IMR-90 (cell line): ENCODE measurements at regions not wholly inside any gene's neighbourhood (a gene's known extent, or its start where the extent isn't known, plus 50 kb on each side); places are given as distances from the start of the nearest gene placed in this dataset.

Experiments used
- ATAC-seq: fragments of 200-7000 bp; cut with Tn5 transposase; 2 replicates; pipeline ENCODE4 v1.9.1; 2020; ENCODE audit warnings: low read depth, mild to moderate bottlenecking, moderate library complexity
- BruUV-seq: library from RNA; stranded (reverse); fragments of 400-500 nt; replicated peaks from 2 replicates; lab custom pipeline; 2021; lab: Mats Ljungman, UMichigan
- CTCF ChIA-PET: fragments of 300-600 bp; formaldehyde crosslinking; extraction: SDS; loops from one replicate; lab custom pipeline; 2021; ENCODE audit warnings: antibody characterized with exemption; lab: Yijun Ruan, JAX
- POLR2A ChIA-PET: fragments of 300-600 bp; sonication (Branson Sonifier 250); formaldehyde crosslinking; loops from one replicate; lab custom pipeline; 2022; ENCODE audit warnings: antibody characterized with exemption; ENCODE audit not compliant: unreplicated experiment; lab: Charles Lee
- DNase-seq: peaks from one replicate; pipeline ENCODE4 v3.0.0; 2013
- H2AFZ ChIP-seq: replicated peaks from 2 replicates; pipeline ENCODE3; 2013; ENCODE audit warnings: low read length, mild to moderate bottlenecking; ENCODE audit not compliant: poor library complexity
- H2AK5ac ChIP-seq: 2 replicates; pipeline ENCODE4 v1.6.1; 2013; ENCODE audit warnings: low read depth, low read length, inconsistent platforms
- H2AK9ac ChIP-seq: replicated peaks from 2 replicates; pipeline ENCODE3; 2013; ENCODE audit warnings: mild to moderate bottlenecking, low read depth, low read length, moderate library complexity; ENCODE audit not compliant: poor library complexity
- H2BK120ac ChIP-seq: 2 replicates; pipeline ENCODE4 v1.6.1; 2013; ENCODE audit warnings: low read depth, low read length, inconsistent platforms
- H2BK15ac ChIP-seq: 3 replicates; pipeline ENCODE4 v1.6.1; 2013; ENCODE audit warnings: low read depth, low read length, inconsistent platforms
- H2BK20ac ChIP-seq: 2 replicates; pipeline ENCODE4 v1.6.1; 2013; ENCODE audit warnings: low read depth, mild to moderate bottlenecking, inconsistent platforms, low read length, moderate library complexity
- H2BK5ac ChIP-seq: 2 replicates; pipeline ENCODE4 v1.6.1; 2013; ENCODE audit warnings: mild to moderate bottlenecking, low read depth, low read length, inconsistent platforms; ENCODE audit not compliant: poor library complexity, severe bottlenecking
- H3K14ac ChIP-seq: replicated peaks from 2 replicates; pipeline ENCODE4 v1.6.1; 2013; ENCODE audit warnings: low read depth, low read length, inconsistent platforms
- H3K18ac ChIP-seq: 2 replicates; pipeline ENCODE4 v1.6.1; 2013; ENCODE audit warnings: low read depth, low read length, control low read depth
- H3K23ac ChIP-seq: 2 replicates; pipeline ENCODE4 v1.6.1; 2013; ENCODE audit warnings: low read depth, low read length, inconsistent platforms
- H3K27ac ChIP-seq: 2 replicates; pipeline ENCODE4 v1.5.1; 2013; ENCODE audit warnings: mild to moderate bottlenecking, control low read depth, low read length; ENCODE audit not compliant: insufficient read depth
- H3K27me3 ChIP-seq: 2 replicates; pipeline ENCODE4 v1.6.1; 2013; ENCODE audit warnings: low read length; ENCODE audit not compliant: control insufficient read depth, insufficient read depth
- H3K36me3 ChIP-seq: 2 replicates; pipeline ENCODE4 v1.6.1; 2013; ENCODE audit warnings: low read length, mixed read lengths; ENCODE audit not compliant: control insufficient read depth, insufficient read depth
- H3K4ac ChIP-seq: 2 replicates; pipeline ENCODE4 v1.6.1; 2013; ENCODE audit warnings: low read depth, low read length, inconsistent platforms
- H3K4me1 ChIP-seq: 2 replicates; pipeline ENCODE4 v1.6.1; 2013; ENCODE audit warnings: low read length, mixed read lengths; ENCODE audit not compliant: control insufficient read depth, insufficient read depth
- H3K4me2 ChIP-seq: 2 replicates; pipeline ENCODE4 v1.6.1; 2013; ENCODE audit warnings: low read depth, mild to moderate bottlenecking, control low read depth, low read length, moderate library complexity
- H3K4me3 ChIP-seq: 2 replicates; pipeline ENCODE4 v1.5.1; 2013; ENCODE audit warnings: low read depth, mild to moderate bottlenecking, control low read depth, low read length, moderate library complexity; ENCODE audit not compliant: insufficient read depth
- H3K56ac ChIP-seq: 2 replicates; pipeline ENCODE4 v1.6.1; 2013; ENCODE audit warnings: low read length, inconsistent platforms; ENCODE audit not compliant: insufficient read depth; ENCODE audit errors: extremely low read depth
- H3K79me1 ChIP-seq, 2 experiments: 2 replicates each; pipeline ENCODE4 v1.6.1; 2013; ENCODE audit warnings: low read length in 2 of 2, inconsistent platforms in 1 of 2, low read depth in 1 of 2
- H3K9ac ChIP-seq: 2 replicates; pipeline ENCODE4 v1.6.1; 2013; ENCODE audit warnings: low read depth, low read length, control low read depth
- H3K9me1 ChIP-seq: 2 replicates; pipeline ENCODE4 v1.6.1; 2013; ENCODE audit warnings: low read length, inconsistent platforms; ENCODE audit not compliant: insufficient read depth
- H3K9me3 ChIP-seq: 2 replicates; pipeline ENCODE4 v1.6.1; 2013; ENCODE audit warnings: low read length; ENCODE audit not compliant: control insufficient read depth, insufficient read depth
- H4K20me1 ChIP-seq: 2 replicates; pipeline ENCODE4 v1.6.1; 2013; ENCODE audit warnings: low read length, inconsistent platforms; ENCODE audit not compliant: insufficient read depth
- H4K5ac ChIP-seq: 2 replicates; pipeline ENCODE4 v1.6.1; 2013; ENCODE audit warnings: mild to moderate bottlenecking, low read depth, low read length, control low read depth
- H4K8ac ChIP-seq, 2 experiments: 2 replicates each; pipeline ENCODE4 v1.6.1; 2013; ENCODE audit warnings: low read depth in 2 of 2, low read length in 2 of 2, control low read depth in 1 of 2, inconsistent platforms in 1 of 2
- H4K91ac ChIP-seq: 2 replicates; pipeline ENCODE4 v1.6.1; 2013; ENCODE audit warnings: low read depth, low read length, inconsistent platforms; ENCODE audit not compliant: insufficient read depth
- BHLHE40 ChIP-seq: fragments of 150-350 bp; IDR thresholded peaks from 2 replicates; pipeline ENCODE4 v1.6.1; 2016; ENCODE audit warnings: mild to moderate bottlenecking, low read depth, low read length
- CEBPB ChIP-seq: IDR thresholded peaks from 2 replicates; pipeline ENCODE4 v1.6.1; 2012; ENCODE audit warnings: low read depth, low read length, improper control_type of control experiment
- CHD1 ChIP-seq: IDR thresholded peaks from 2 replicates; pipeline ENCODE4 v1.6.1; 2012; ENCODE audit warnings: low read depth, low read length, improper control_type of control experiment
- CTCF ChIP-seq: conservative IDR thresholded peaks from 2 replicates; pipeline ENCODE4 v1.5.1; 2012; ENCODE audit warnings: mild to moderate bottlenecking, low read depth, low read length, improper control_type of control experiment
- ELK1 ChIP-seq: fragments of 150-350 bp; IDR thresholded peaks from 2 replicates; pipeline ENCODE4 v1.6.1; 2016; ENCODE audit warnings: low read depth, mild to moderate bottlenecking, low read length, moderate library complexity, borderline replicate concordance
- FOS ChIP-seq: fragments of 150-350 bp; IDR thresholded peaks from 2 replicates; pipeline ENCODE4 v1.6.1; 2016; ENCODE audit warnings: low read depth, low read length
- MAFK ChIP-seq: IDR thresholded peaks from 2 replicates; pipeline ENCODE4 v1.6.1; 2012; ENCODE audit warnings: low read depth, low read length, improper control_type of control experiment
- MAZ ChIP-seq: IDR thresholded peaks from 2 replicates; pipeline ENCODE4 v1.6.1; 2012; ENCODE audit warnings: low read depth, mild to moderate bottlenecking, low read length, improper control_type of control experiment, moderate library complexity, borderline replicate concordance
- MXI1 ChIP-seq: IDR thresholded peaks from 2 replicates; pipeline ENCODE4 v1.6.1; 2012; ENCODE audit warnings: low read depth, mild to moderate bottlenecking, low read length, moderate library complexity, borderline replicate concordance
- NFE2L2 ChIP-seq: fragments of 150-350 bp; IDR thresholded peaks from 2 replicates; pipeline ENCODE4 v1.6.1; 2016; ENCODE audit warnings: low read depth, mild to moderate bottlenecking, low read length
- POLR2A ChIP-seq: IDR thresholded peaks from 2 replicates; pipeline ENCODE4 v1.6.1; 2012; ENCODE audit warnings: mild to moderate bottlenecking, low read depth, low read length
- RAD21 ChIP-seq: IDR thresholded peaks from 2 replicates; pipeline ENCODE4 v1.6.1; 2012; ENCODE audit warnings: low read length, improper control_type of control experiment
- RCOR1 ChIP-seq: IDR thresholded peaks from 2 replicates; pipeline ENCODE4 v1.6.1; 2012; ENCODE audit warnings: mild to moderate bottlenecking, low read length, improper control_type of control experiment; ENCODE audit not compliant: insufficient replicate concordance
- RFX5 ChIP-seq: IDR thresholded peaks from 2 replicates; pipeline ENCODE4 v1.8.0; 2012; ENCODE audit warnings: low read depth, mild to moderate bottlenecking, low read length, moderate library complexity
- SMC3 ChIP-seq: fragments of 150-350 bp; IDR thresholded peaks from 2 replicates; pipeline ENCODE4 v1.6.1; 2016; ENCODE audit warnings: low read depth, mild to moderate bottlenecking, antibody characterized with exemption, low read length, moderate library complexity
- USF2 ChIP-seq: fragments of 150-350 bp; IDR thresholded peaks from 2 replicates; pipeline ENCODE4 v1.6.1; 2017; ENCODE audit warnings: mild to moderate bottlenecking, antibody characterized with exemption, low read length, low read depth
- WGBS, 2 experiments: methylation state at CpG; one replicate each; pipeline versions ENCODE4 v1.1.5 to v1.1.7; 2013; ENCODE audit warnings: missing lambda C conversion rate in 2 of 2; ENCODE audit not compliant: insufficient read length in 1 of 2; ENCODE audit errors: extremely low coverage in 2 of 2; 5-methylcytosine and 5-hydroxymethylcytosine counted together
- dilution Hi-C: fragments of 300-500 bp; cut with HindIII; formaldehyde crosslinking; loops from one replicate; pipeline ENCODE4 v1.14.3; 2018; ENCODE audit warnings: low sequenced_read_pairs; ENCODE audit not compliant: unreplicated experiment
- in situ Hi-C: fragments of 300-500 bp; cut with MboI; formaldehyde crosslinking; loops from 3 replicates; pipeline ENCODE4 v1.14.3; 2019; ENCODE audit warnings: low sequenced_read_pairs, inconsistent platforms, mixed read lengths
- intact Hi-C: fragments of 100-400 bp; cut with micrococcal nuclease; formaldehyde crosslinking; loops from 2 replicates; pipeline ENCODE4 v1.10.0; 2022

- intact Hi-C loops (no loop called here), dilution Hi-C loops (no loop called here), in situ Hi-C loops (no loop called here)
- no peak overlapping the region for H3K56ac ChIP-seq
- no peaks in the 10 kb centered on the region for H3K4me1 ChIP-seq
- H4K8ac ChIP-seq: no peak overlapping the region
- H3K27me3 ChIP-seq: no peaks in the 10 kb centered on the region
- DNase-seq (no peak), ATAC-seq (no peak)
- H2BK15ac ChIP-seq: no peak overlapping the region
- H2AK9ac ChIP-seq: no peak overlapping the region
- POLR2A ChIA-PET: no interaction called here
- H3K9me1 ChIP-seq: no peaks in the 10 kb centered on the region
- H2BK5ac ChIP-seq: no peak overlapping the region
- H2AFZ ChIP-seq: no peak overlapping the region
- no peaks in the 10 kb centered on the region; the same call in 1 of the 2 replicates for H3K9me3 ChIP-seq
- H3K9ac ChIP-seq: no peak overlapping the region
- no peak overlapping the region for H3K27ac ChIP-seq
- no peak overlapping the region for H3K4me3 ChIP-seq
- no peak overlapping the region for H2BK20ac ChIP-seq
- no peaks in the 10 kb centered on the region for H3K36me3 ChIP-seq
- no peak overlapping the region for H4K5ac ChIP-seq
- H4K91ac ChIP-seq: no peak overlapping the region
- H3K4me2 ChIP-seq: no peak overlapping the region
- no peak for TF ChIP-seq SMC3
- TF ChIP-seq NFE2L2: no peak
- TF ChIP-seq POLR2A: no peak
- TF ChIP-seq CHD1: no peak
- TF ChIP-seq RFX5: no peak
- no peak for TF ChIP-seq MAFK
- no peak for TF ChIP-seq CTCF
- no peak for TF ChIP-seq RCOR1
- TF ChIP-seq BHLHE40: no peak
- TF ChIP-seq USF2: no peak
- no peak for TF ChIP-seq CEBPB
- TF ChIP-seq ELK1: no peak
- TF ChIP-seq RAD21: no peak
- TF ChIP-seq MAZ: no peak
- no peak for TF ChIP-seq MXI1
- TF ChIP-seq FOS: no peak
- H3K18ac ChIP-seq: no peak overlapping the region
- H2AK5ac ChIP-seq: no peak overlapping the region
- no TSS peak for BruUV-seq
- no peaks in the 10 kb centered on the region for H3K79me1 ChIP-seq
- no peak overlapping the region for H3K4ac ChIP-seq
- no peak overlapping the region for H2BK120ac ChIP-seq
- no peak overlapping the region for H3K23ac ChIP-seq
- WGBS, 2 experiments: no CpG with 5 or more reads among the region's 2 CpGs
- no peak overlapping the region for H3K14ac ChIP-seq
- H4K20me1 ChIP-seq: no peaks in the 10 kb centered on the region
- CTCF ChIA-PET: no interaction called here
These were observed 2092.7 kb upstream of the PIK3C3 start for GRCh38 chr18:39862341-39862740.
